Activated CD4-positive, alpha-beta T cell treated with anti-CD3 and anti-CD28 coated beads for 36 hours (primary cell): ENCODE measurements at regions not wholly inside any gene's neighbourhood (a gene's known extent, or its start where the extent isn't known, plus 50 kb on each side); places are given as distances from the start of the nearest gene placed in this dataset.

ENCODE experiments used
- ATAC-seq: fragments of 200-7000 bp; cut with Tn5 transposase; one replicate; pipeline ENCODE4 v1.10.0; 2021; ENCODE audit warnings: mild to moderate bottlenecking, moderate library complexity
- CTCF ChIA-PET: fragments of 350-600 bp; sonication (Branson Sonifier 250); formaldehyde crosslinking; loops from one replicate; lab custom pipeline; 2021; ENCODE audit warnings: antibody characterized with exemption; lab: Charles Lee
- POLR2A ChIA-PET: fragments of 350-600 bp; sonication (Branson Sonifier 250); formaldehyde crosslinking; loops from one replicate; lab custom pipeline; 2021; ENCODE audit warnings: antibody characterized with exemption, inconsistent platforms; lab: Charles Lee
- DNase-seq: peaks from one replicate; pipeline ENCODE4 v3.0.0-alpha.2; 2020
- H3K27ac Mint-ChIP-seq: one replicate; pipeline ENCODE4 v1.8.0; 2021; ENCODE audit warnings: mixed read lengths
- H3K27me3 Mint-ChIP-seq: one replicate; pipeline ENCODE4 v1.8.0; 2021; ENCODE audit warnings: mixed read lengths
- H3K36me3 Mint-ChIP-seq: one replicate; pipeline ENCODE4 v1.8.0; 2021; ENCODE audit warnings: low read depth, mixed read lengths
- H3K4me1 Mint-ChIP-seq: one replicate; pipeline ENCODE4 v1.8.0; 2021; ENCODE audit warnings: mixed read lengths
- H3K4me3 Mint-ChIP-seq: one replicate; pipeline ENCODE4 v1.8.0; 2021; ENCODE audit warnings: mild to moderate bottlenecking, moderate library complexity, mixed read lengths
- H3K9me3 Mint-ChIP-seq: one replicate; pipeline ENCODE4 v1.8.0; 2021; ENCODE audit warnings: low read depth, mixed read lengths
- intact Hi-C, 2 experiments: fragments of 100-400 bp; cut with DNase I in 1 of 2; cut with micrococcal nuclease in 1 of 2; formaldehyde crosslinking; loops; one replicate each; pipeline versions ENCODE4 v1.14.2 to v1.15.1; 2022 to 2024; cut with DNase I, micrococcal nuclease

DNA sequence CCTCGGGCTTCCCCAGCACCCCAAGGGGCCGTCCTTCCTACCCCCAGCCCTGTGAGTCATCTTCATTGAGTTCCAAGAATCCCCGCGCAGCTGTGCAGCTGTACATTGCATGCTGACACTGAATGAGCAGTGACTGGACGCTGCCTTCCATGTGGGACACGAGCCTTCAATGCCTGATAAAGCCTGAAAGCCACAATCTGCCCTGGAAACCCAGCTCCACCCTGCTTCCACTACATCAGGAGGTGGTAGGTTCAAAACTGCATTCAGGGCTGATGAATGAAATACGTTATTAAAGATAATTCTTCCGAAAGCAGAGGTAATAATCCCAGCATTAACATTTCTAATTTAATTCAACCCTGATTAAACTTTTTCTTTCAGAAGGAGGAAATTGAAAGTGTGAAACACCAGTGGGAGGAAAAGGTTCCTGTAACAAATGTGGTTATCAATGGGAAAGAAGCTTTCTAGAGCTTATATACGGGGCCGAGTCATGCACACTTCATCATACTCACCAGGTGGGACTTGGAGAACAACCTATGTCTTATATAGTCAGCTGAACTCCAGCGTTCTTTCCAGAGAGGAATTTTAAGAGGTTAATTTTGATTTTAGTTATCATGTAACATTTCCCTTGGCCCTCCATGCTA, 360.1 kb downstream of the LPIN1 start:
- ATAC-seq (peak; percentile 95), DNase-seq (peak; percentile 78)
- peaks cover 3% of the 10 kb centered on the region for H3K27me3 Mint-ChIP-seq
- POLR2A ChIA-PET: no interaction called here
- no peaks in the 10 kb centered on the region for H3K9me3 Mint-ChIP-seq
- peaks cover 38% of the 10 kb centered on the region for H3K4me1 Mint-ChIP-seq
- H3K4me3 Mint-ChIP-seq: no peak overlapping the region
- H3K27ac Mint-ChIP-seq: no peak overlapping the region
- CTCF ChIA-PET: interaction anchor here (1.2 kb wide), 1 partner anchor 233 kb away, joined by 3 read pairs; no protein-coding TSS in a partner anchor
- H3K36me3 Mint-ChIP-seq: no peaks in the 10 kb centered on the region
- intact Hi-C loops: no loop called here

DNA sequence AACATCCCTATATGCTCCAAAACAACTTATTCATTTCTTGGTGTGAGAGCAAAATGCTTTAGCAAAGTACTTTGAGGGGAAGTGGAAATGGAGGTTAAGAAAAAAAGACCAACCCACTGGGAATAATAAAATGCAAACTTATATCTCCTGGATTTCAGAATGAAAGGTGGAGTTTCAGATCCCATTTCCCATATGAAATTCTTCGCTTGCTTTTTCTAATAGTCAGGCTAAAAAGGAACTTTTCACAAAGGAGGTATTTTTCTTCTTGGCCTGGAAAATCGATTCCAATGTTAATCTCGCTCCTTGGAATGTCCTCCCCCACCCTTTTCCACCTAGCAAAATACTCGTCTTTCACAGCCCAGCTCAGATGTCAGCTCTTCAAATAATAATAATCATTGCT, 360.9 kb downstream of the LPIN1 start:
- H3K27me3 Mint-ChIP-seq: peaks cover 3% of the 10 kb centered on the region
- H3K36me3 Mint-ChIP-seq: no peaks in the 10 kb centered on the region
- ChIA-PET CTCF (no interaction called here), POLR2A (no interaction called here)
- H3K9me3 Mint-ChIP-seq: no peaks in the 10 kb centered on the region
- H3K27ac Mint-ChIP-seq: no peak overlapping the region
- DNase-seq (no peak), ATAC-seq (no peak)
- peaks cover 38% of the 10 kb centered on the region for H3K4me1 Mint-ChIP-seq
- intact Hi-C loops: no loop called here
- H3K4me3 Mint-ChIP-seq: no peak overlapping the region

DNA sequence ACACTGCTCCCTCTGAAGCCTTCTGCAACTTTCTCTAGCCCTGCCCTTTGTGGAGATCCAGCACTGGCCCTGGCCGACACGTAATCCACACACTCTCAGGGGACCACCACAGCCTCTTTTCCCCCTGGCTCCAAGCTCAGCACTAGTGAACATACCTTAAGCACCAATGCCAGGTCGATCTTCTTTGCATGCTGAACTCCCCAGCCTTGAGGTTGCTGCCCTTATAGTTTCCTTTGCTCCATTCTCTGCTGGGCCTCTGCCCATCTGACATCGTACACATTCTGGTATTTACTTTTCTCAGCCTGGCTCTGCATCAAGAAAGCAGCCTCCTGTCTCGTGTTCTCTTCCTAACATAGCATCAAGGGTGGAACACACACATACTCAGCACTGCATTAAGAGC, 361.5 kb downstream of the LPIN1 start:
- POLR2A ChIA-PET: no interaction called here
- H3K4me3 Mint-ChIP-seq: no peak overlapping the region
- H3K27ac Mint-ChIP-seq: no peak overlapping the region
- CTCF ChIA-PET: interaction anchor here (0.5 kb wide), 1 partner anchor 617 kb away, joined by 3 read pairs; no protein-coding TSS in a partner anchor
- DNase-seq (no peak), ATAC-seq (no peak)
- peaks cover 38% of the 10 kb centered on the region for H3K4me1 Mint-ChIP-seq
- peaks cover 3% of the 10 kb centered on the region for H3K27me3 Mint-ChIP-seq
- H3K36me3 Mint-ChIP-seq: no peaks in the 10 kb centered on the region
- intact Hi-C loops: no loop called here
- H3K9me3 Mint-ChIP-seq: no peaks in the 10 kb centered on the region

DNA sequence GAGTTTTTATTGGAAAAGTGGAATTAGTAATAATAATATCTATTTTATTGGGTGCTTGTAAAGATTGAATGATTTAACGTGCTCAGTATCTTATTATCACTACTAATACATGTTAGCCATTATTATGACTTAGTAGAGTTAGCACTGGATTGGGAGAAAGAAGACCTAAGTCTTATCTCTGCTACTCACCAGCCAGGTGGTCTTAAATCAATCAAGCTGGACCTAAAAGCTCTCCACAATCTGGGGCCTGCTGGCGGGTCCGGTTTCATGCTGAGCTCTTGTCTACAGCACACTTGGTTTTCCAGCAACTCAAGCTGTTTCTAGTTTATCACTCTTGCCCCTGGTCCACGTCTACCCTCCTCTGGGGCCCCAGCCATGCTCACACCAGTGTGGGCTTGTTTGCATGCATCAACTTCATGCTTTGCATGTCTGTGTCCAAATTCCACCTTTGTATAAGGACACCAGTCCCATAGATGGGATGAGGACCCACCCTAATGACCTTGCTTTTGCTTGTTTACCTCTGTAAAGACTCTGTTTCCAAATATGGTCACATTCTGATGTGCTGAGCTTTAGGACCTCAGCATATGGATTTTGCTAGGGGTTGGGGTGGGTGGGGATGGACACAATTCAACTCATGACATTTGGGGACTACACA, 363.1 kb downstream of the LPIN1 start:
- DNase-seq (no peak), ATAC-seq (no peak)
- Mint-ChIP-seq H3K36me3 (no peaks in the 10 kb centered on the region), H3K27me3 (peaks cover 3% of the 10 kb centered on the region), H3K4me3 (no peak overlapping the region), H3K9me3 (no peaks in the 10 kb centered on the region), H3K4me1 (peaks cover 38% of the 10 kb centered on the region), H3K27ac (no peak overlapping the region)
- ChIA-PET POLR2A (no interaction called here), CTCF (interaction anchor here (0.8 kb wide), 1 partner anchor 145 kb away, joined by 3 read pairs; no protein-coding TSS in a partner anchor)
- intact Hi-C loops: no loop called here

GRCh38 chr2:12110074-12110473, 363.6 kb downstream of the LPIN1 start:
- H3K9me3 Mint-ChIP-seq: no peaks in the 10 kb centered on the region
- H3K4me3 Mint-ChIP-seq: no peak overlapping the region
- POLR2A ChIA-PET: interaction anchor here (0.6 kb wide), 1 partner anchor 11 kb away, joined by 3 read pairs; no protein-coding TSS in a partner anchor
- peak overlapping the region; percentile 26 for H3K27ac Mint-ChIP-seq
- DNase-seq (no peak), ATAC-seq (no peak)
- CTCF ChIA-PET: interaction anchor here (0.8 kb wide), 1 partner anchor 144 kb away, joined by 3 read pairs; no protein-coding TSS in a partner anchor
- peaks cover 2% of the 10 kb centered on the region for H3K27me3 Mint-ChIP-seq
- H3K4me1 Mint-ChIP-seq: peaks cover 38% of the 10 kb centered on the region
- intact Hi-C loops: no loop called here
- H3K36me3 Mint-ChIP-seq: no peaks in the 10 kb centered on the region

DNA sequence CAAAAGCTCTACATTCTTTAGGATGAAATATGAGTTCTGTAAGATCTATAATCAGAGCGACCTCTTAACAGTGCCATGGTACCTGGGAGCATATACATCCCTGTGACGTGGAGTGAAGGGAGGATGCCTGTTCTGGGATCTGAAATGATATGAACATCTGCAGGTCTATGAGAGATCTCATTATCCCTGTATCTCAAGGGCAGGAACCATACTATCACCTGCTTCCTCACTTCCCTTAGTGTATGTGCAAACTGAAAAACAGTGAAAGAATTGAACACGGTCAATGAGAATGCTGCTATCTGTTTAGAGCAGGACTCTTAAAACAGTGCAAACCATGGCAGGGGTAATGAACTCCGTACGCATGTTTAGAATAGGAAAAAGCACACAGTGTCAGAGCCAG, 364.0 kb downstream of the LPIN1 start:
- DNase-seq (no peak), ATAC-seq (no peak)
- Mint-ChIP-seq H3K4me3 (no peak overlapping the region), H3K9me3 (no peaks in the 10 kb centered on the region), H3K4me1 (peaks cover 36% of the 10 kb centered on the region), H3K27me3 (peaks cover 2% of the 10 kb centered on the region), H3K27ac (peak overlapping the region; percentile 17), H3K36me3 (no peaks in the 10 kb centered on the region)
- intact Hi-C loops: no loop called here
- CTCF ChIA-PET: interaction anchor here (0.8 kb wide), 1 partner anchor 144 kb away, joined by 3 read pairs; no protein-coding TSS in a partner anchor
- POLR2A ChIA-PET: interaction anchor here (0.6 kb wide), 1 partner anchor 10 kb away, joined by 3 read pairs; no protein-coding TSS in a partner anchor

- Mint-ChIP-seq H3K4me1 (peaks cover 22% of the 10 kb centered on the region), H3K36me3 (no peaks in the 10 kb centered on the region), H3K9me3 (no peaks in the 10 kb centered on the region), H3K27ac (no peak overlapping the region), H3K27me3 (no peaks in the 10 kb centered on the region), H3K4me3 (no peak overlapping the region)
- intact Hi-C loops: no loop called here
- ChIA-PET CTCF (interaction anchor here (0.8 kb wide), 1 partner anchor 1014 kb away, joined by 3 read pairs; no protein-coding TSS in a partner anchor), POLR2A (no interaction called here)
- DNase-seq (no peak), ATAC-seq (no peak)
These were observed 367.0 kb downstream of the LPIN1 start for GRCh38 chr2:12113412-12113811.

GRCh38 chr2:12114816-12115215, 368.4 kb downstream of the LPIN1 start:
- H3K4me1 Mint-ChIP-seq: peaks cover 15% of the 10 kb centered on the region
- H3K27ac Mint-ChIP-seq: no peak overlapping the region
- CTCF ChIA-PET: interaction anchor here (0.5 kb wide), 1 partner anchor 105 kb away, joined by 5 read pairs; no protein-coding TSS in a partner anchor
- intact Hi-C loops: no loop called here
- no peak for ATAC-seq
- POLR2A ChIA-PET: interaction anchor here (0.7 kb wide), 1 partner anchor 286 kb away, joined by 3 read pairs; no protein-coding TSS in a partner anchor
- no peak for DNase-seq
- no peaks in the 10 kb centered on the region for H3K9me3 Mint-ChIP-seq
- no peaks in the 10 kb centered on the region for H3K27me3 Mint-ChIP-seq
- H3K4me3 Mint-ChIP-seq: no peak overlapping the region
- no peaks in the 10 kb centered on the region for H3K36me3 Mint-ChIP-seq

GRCh38 chr2:12116228-12116750, 369.9 kb downstream of the LPIN1 start:
- Mint-ChIP-seq H3K9me3 (no peaks in the 10 kb centered on the region), H3K27me3 (no peaks in the 10 kb centered on the region), H3K4me3 (no peak overlapping the region), H3K27ac (no peak overlapping the region), H3K4me1 (no peaks in the 10 kb centered on the region), H3K36me3 (no peaks in the 10 kb centered on the region)
- ATAC-seq (no peak), DNase-seq (no peak)
- ChIA-PET CTCF (no interaction called here), POLR2A (no interaction called here)
- intact Hi-C loops: no loop called here

DNA sequence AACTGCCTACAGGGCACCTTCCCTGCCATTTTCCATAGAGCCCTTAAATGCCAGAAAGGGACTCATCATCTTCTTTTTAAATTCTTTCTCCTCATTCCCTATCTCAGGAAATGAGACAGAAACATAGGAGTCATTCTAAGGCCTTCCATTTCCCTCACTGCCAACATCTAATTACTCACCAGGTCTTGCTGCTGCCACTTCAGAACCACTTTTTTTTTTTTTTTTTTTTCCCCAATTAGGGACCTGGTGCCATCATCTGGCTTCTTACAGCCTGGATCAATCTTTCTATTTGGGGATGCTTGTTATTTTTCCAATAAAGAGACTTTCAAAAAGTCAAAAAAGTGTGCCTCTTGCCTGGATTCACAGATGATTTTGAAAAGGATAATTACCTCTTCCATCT, 373.4 kb downstream of the LPIN1 start:
- intact Hi-C loops: no loop called here
- Mint-ChIP-seq H3K27me3 (no peaks in the 10 kb centered on the region), H3K4me3 (no peak overlapping the region), H3K9me3 (no peaks in the 10 kb centered on the region), H3K36me3 (no peaks in the 10 kb centered on the region), H3K27ac (no peak overlapping the region), H3K4me1 (no peaks in the 10 kb centered on the region)
- DNase-seq (no peak), ATAC-seq (no peak)
- CTCF ChIA-PET: no interaction called here
- POLR2A ChIA-PET: no interaction called here

DNA sequence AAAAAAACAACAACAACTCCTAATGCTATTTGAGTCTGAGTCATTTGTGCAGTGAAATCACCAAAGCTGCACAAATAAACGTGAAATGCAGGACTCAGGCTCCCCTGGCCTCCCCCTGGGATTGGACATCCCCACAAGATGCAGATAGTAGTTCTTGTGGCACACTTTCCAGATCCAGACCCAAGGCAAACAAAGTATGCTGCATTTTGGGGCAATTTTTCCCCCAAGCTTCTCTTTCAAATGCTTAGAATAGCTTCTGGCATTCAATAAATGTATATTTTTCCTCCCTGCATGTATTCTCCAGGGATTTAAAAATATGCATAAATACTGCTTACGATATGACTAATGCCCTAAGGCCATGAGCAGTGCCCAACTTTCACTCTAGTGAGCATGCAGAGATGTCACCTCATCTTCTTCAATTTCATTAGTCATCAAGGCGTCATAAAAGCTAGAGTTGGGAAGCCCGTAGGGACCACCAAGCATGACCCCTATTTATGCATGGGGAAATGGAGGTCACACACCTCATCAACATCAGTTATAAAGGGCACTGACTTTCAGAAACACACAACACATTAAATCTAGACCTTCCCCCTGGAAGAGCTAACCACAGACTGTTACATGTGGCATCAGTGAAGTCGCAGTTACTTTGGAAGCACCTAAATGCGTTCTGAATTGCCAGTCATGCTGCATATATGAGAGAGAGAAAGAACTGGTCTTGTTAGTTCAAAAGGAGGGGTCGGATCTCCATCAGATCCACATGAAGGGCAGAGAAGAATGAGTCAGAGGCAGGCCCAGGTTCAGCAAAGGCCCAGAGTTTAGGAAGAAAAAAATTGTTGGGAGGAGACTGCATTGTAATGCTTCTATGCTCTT, 374.1 kb downstream of the LPIN1 start:
- CTCF ChIA-PET: no interaction called here
- no peaks in the 10 kb centered on the region for H3K9me3 Mint-ChIP-seq

More for the DNA sequence above, 374.1 kb downstream of the LPIN1 start:
- H3K4me3 Mint-ChIP-seq: no peak overlapping the region
- no peak overlapping the region for H3K27ac Mint-ChIP-seq
- H3K27me3 Mint-ChIP-seq: no peaks in the 10 kb centered on the region
- ATAC-seq: no peak
- peaks cover 2% of the 10 kb centered on the region for H3K4me1 Mint-ChIP-seq
- intact Hi-C loops: no loop called here
- POLR2A ChIA-PET: interaction anchor here (0.6 kb wide), 1 partner anchor 10 kb away, joined by 3 read pairs; no protein-coding TSS in a partner anchor
- DNase-seq: no peak
- no peaks in the 10 kb centered on the region for H3K36me3 Mint-ChIP-seq
